K562 (cell line): ENCODE measurements at regions not wholly inside any gene's neighbourhood (a gene's known extent, or its start where the extent isn't known, plus 50 kb on each side); places are given as distances from the start of the nearest gene placed in this dataset.

Experiments used
- ATF1 ChIP-seq, 2 experiments: fragments of 450-650 bp in 1 of 2; IDR thresholded peaks; 2 replicates each; pipeline ENCODE4 v1.6.1; 2016; ENCODE audit warnings: missing compliant biosample characterization in 1 of 2, missing genetic modification characterization in 1 of 2
- FOXK2 ChIP-seq, 2 experiments: fragments of 450-650 bp; IDR thresholded peaks in 1 of 2; conservative IDR thresholded peaks in 1 of 2; 2 replicates each; pipeline ENCODE4 v1.6.1; 2016; ENCODE audit warnings: low read depth in 2 of 2, mild to moderate bottlenecking in 1 of 2
- MAZ ChIP-seq, 2 experiments: fragments of 450-650 bp in 1 of 2; sonication (generic) in 1 of 2; formaldehyde crosslinking; IDR thresholded peaks in 1 of 2; conservative IDR thresholded peaks in 1 of 2; 2 replicates each; pipeline versions ENCODE4 v1.4.0 to v1.5.0; 2020; ENCODE audit warnings: mild to moderate bottlenecking in 1 of 2, missing genetic modification reagents in 1 of 2
- NFYB ChIP-seq: IDR thresholded peaks from 2 replicates; pipeline ENCODE4 v1.6.1; 2011; ENCODE audit warnings: mild to moderate bottlenecking, moderate library complexity; ENCODE audit not compliant: insufficient read length; ENCODE audit errors: extremely low read depth
- POLR2AphosphoS5 ChIP-seq: IDR thresholded peaks from 2 replicates; pipeline ENCODE4 v1.6.1; 2011; ENCODE audit warnings: mild to moderate bottlenecking, low read depth, low read length, moderate library complexity; ENCODE audit not compliant: control insufficient read depth, insufficient read depth
- PTRF ChIP-seq: fragments of 450-650 bp; IDR thresholded peaks from 2 replicates; pipeline ENCODE4 v1.6.1; 2016; ENCODE audit warnings: mild to moderate bottlenecking, missing genetic modification characterization, missing compliant biosample characterization
- SNIP1 ChIP-seq: fragments of 450-650 bp; IDR thresholded peaks from 2 replicates; pipeline ENCODE4 v1.7.1; 2017; ENCODE audit warnings: low read depth, mild to moderate bottlenecking
- ZKSCAN3 ChIP-seq: fragments of 250-450 bp; sonication (Bioruptor Pico); IDR thresholded peaks from 2 replicates; pipeline ENCODE4 v1.4.0; 2020
- ZNF644 ChIP-seq: fragments of 200-800 bp; sonication (Bioruptor generic); IDR thresholded peaks from 2 replicates; pipeline ENCODE4 v1.6.1; 2016; ENCODE audit warnings: low read depth, missing genetic modification characterization, missing compliant biosample characterization

DNA sequence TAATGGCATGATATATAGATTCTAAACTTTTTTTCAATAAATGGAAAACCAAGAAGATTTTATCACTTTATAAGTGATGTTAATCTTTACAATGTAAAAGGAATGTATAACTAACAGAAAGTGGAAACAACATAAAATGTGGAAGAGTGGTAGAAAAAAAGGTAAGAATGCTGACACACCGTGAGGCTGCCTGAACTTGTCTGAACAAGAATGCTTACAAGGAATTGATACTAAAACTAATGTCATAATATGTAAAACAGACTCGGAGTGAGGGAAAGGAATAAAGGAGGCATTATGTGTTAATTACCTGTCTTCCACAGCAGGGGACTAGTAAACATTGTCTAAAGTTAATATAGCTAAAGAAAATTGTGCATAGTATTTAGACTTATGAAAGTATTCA, 958.8 kb upstream of the TMEFF2 start:
- TF ChIP-seq POLR2AphosphoS5 (no peak), NFYB (no peak), ATF1 (CRISPR knock-in tag; IDR thresholded peaks at IDR 0.05) (no peak), ATF1 (tag; IDR thresholded peaks at IDR 0.05) (no peak), SNIP1 (no peak), ZKSCAN3 (no peak), PTRF (tag) (no peak), MAZ (CRISPR knock-in tag; conservative IDR thresholded peaks at IDR 0.05 in 1 of 2, IDR thresholded peaks at IDR 0.05 in 1 of 2) (no peak), ZNF644 (tag) (no peak), FOXK2 (conservative IDR thresholded peaks at IDR 0.05 in 1 of 2, IDR thresholded peaks at IDR 0.05 in 1 of 2; ENCODE audit: low read depth in 2 of 2) (no peak)
